ENCODE measurements at regions not wholly inside any gene's neighbourhood (a gene's known extent, or its start where the extent isn't known, plus 50 kb on each side); places are given as distances from the start of the nearest gene placed in this dataset.

DNA sequence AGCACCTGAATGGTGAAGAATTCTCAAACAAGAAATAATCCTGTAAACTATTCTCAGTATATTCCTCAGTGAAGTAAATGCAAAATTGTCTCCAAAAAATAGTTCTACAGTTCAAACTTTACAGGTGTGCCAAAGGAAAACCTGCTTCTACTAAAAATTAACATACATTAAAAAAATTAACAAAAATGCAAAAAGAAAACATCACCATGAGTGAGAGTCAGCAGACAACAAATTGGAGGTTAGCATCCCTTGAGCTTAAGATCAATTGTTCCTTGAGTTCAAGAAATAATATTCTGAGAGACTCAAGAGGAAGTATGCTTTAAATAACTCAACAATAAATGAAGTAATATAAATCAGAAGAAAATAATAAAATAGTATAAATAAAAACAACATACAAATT, 278.4 kb upstream of the MME start:
- no peak for DNase-seq

DNA sequence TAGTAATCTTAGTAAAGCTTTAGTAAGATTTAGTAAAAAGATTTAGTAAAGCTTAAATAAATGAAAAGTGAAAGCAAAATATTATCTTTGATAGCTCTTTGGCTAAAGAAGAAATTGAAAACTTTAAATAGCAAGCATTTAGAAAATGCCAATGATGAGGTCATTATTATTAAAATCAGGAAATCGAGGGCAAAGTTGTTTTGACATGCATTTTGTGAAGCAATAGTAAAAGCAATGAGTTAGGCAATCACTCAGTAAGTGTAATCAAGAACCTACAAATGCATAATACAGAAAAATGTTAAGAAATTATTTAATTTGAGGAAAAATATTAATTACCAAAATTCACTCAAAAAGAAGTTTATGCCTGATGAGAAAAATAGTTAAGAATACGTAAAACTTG, 280.3 kb upstream of the MME start:
- DNase-seq, result no peak

DNA sequence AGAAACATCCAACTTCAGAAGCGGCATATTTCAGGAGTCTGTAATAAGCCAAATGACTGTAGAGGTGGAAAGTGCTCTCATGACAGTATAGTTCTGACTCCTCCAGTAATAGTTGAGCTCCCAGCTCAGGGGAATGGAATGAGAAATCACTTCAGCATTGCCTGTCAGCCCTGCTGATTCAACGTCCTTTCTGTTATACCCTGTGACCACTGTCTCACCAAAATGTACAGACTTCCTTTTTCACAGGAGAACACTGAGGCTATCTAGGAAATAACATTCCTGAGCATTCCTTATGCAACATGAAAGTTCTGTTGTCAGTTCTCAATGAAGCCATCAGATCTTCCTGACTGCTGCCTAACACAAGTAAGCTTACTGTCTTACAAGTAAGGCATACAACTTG, 284.5 kb upstream of the MME start:
- DNase-seq, result no peak

DNA sequence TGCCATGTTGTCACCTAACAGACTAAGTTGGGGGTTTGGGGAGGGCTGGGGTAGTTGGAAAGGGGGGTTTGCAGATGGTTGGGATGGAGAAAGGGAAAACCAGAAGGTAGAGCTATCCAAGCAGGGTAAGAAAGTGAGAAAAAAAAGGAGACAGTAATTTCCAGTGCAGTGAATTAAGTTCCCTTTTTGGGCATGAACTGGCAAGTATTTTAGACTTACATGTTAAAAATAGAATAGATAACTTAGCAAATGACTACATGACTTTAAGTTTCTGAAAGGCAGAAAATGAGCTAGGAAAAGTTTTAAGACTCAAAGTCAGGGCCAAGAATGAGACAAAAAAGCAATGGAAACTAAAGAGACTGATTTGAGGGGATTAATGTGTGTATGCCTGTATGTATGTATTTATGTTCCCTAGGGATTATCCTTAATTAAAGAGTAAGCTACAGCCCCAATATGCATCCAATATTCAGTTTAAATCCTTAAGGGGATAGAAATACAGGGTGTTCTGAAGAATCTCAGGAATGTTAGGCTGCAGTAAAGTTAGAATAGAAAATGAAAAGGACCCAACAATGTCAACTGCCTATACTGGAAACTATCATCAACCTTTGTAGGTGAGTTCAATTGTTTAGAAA, 285.2 kb upstream of the MME start:
- DNase-seq, result no peak

DNA sequence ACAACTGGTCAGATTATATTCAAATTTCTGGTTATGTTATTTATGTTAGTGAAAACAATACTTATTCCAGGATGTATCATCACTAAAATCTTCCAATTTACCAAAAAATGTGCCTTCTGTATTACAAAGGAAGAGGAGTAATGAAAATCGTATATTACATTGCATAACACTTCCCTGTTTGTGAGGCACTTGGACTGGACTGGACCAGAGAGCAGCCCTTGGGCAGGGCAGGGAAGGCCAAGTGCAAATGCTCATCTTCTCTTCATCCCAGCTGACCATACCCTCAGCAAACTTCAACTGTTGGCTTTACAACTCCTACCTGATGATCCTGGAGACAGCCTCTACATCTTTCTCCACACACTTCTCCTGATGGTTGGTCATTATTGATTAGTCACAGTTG, 285.7 kb upstream of the MME start:
- no peak for DNase-seq

DNA sequence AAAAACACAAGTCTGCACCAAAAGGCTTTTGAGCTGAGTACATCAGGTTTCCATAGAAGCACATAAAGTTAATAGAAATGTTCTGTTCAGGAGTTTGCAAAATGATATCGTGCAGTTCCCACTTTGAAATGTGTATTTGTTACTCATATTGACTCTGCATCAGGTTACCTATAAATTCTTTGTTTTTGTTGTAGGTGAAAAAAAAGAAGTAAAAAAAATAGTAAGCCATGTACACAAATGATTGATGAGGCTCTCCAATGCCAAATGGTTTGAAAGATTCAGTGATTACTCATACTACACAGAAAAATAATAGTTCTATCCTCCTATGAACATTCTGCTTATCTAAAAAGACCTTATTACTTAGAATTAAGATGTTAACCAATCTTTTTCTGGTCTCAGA, 287.3 kb upstream of the MME start:
- no peak for DNase-seq

DNA sequence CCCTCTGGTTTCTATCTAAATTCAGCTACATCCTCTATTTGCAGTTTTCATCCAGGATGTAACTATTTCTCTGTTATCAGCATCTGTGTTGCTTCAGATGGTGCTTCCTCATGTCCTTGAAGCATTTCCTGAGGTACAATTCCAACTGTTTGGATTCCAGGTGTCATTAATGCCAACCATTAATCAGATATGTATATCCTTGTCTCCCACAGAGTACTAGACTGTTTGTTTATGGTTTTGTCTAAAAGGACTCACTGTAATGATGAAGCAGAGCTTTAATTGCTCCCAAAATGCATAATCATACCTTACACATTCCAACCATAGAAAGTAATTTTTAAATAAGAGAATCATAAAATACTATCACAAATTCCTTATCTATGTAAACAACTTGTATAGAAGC, 288.5 kb upstream of the MME start:
- no peak for DNase-seq

DNA sequence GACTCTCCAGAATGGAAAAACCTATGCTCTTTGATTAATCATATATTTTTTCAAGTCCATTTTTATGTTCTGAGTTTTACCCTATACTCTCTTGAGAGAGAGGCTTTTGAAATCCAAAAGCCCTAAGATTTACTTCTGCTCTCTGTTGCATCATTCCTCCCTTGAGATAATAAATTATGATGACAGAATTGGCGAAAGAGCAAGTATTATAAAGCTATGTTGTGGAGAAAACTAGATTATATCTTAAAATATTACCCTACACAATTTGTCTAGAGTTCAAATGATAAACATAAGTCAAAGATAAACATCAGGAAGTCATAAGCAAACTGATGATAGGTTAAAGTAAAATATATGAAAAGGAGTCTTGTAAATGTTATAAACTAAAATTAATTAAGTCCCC, 293.4 kb upstream of the MME start:
- no peak for DNase-seq

DNA sequence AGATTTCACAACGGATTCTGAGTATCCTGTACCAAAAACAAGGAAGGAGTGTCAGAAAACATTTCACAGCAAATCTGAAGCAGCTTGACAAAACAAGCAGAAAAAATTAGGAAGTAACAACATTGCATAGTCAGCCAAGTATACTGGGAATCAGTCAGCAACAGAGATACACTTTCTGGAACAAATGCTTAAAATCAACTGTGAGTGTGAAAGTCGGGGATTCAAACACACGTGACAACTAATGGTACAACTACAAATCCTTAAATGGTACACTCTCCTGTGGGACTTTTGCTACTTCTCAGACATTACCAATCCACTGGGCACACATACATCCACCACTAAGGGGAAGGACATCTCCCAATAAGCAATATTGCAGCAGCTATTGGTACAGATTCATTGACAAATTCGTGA, 296.6 kb upstream of the MME start:
- no peak for DNase-seq

DNA sequence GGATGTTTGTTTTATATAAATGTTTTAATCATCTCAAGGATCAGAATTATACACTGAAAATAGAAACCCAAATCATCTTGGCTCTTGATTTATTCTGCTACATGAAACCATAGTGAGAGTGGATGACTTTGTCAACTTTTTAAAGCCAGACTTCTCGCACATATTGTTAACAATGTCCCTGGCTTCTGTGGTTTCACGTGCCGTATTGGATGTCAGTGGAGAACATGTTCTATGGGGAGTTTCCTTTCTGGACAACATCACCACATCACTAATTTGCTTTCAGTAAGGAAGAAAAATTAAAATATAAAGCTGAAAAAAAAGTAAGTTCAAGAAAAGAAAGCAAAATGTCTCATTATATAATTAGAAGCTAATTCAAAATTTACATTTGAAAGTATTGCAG, 297.1 kb upstream of the MME start:
- DNase-seq, result no peak

DNA sequence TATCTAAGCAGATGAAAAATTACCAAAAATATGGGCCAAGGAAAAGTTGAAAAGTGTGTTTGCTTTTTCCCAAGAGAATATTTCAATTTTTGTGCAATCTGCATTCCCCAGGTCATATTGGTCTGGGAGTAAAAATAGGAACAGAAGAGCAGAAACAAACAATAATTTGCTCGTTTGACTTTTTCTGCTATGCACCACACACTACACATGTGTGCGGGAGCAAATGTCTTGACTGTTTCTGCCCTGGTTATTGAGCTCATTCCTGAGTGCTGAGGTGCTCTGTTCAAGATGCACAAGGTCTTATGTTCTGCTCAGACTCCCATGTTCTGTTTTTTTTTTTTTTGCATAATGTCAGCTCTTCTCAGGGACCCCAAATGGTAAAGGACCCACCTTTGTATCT, 298.0 kb upstream of the MME start:
- DNase-seq, result no peak

DNA sequence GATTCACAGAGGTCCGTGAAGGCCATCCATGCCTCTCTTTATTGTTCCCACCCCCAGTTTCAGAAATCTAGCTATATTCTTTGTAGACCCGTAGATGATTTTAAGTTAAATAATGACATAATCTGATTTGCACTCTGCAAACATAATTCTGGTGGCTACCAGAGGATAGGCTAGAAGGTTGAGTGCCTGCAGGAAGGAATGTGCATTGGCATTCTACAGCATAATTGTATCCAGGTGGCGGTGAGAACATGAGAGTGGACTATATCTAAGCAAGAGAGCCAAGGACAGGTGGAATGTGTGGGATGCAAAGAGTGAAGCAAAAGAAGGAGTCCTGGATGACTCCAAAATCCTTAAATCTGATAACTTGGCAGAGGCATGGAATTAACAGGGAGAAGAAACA, 298.5 kb upstream of the MME start:
- no peak for DNase-seq

DNA sequence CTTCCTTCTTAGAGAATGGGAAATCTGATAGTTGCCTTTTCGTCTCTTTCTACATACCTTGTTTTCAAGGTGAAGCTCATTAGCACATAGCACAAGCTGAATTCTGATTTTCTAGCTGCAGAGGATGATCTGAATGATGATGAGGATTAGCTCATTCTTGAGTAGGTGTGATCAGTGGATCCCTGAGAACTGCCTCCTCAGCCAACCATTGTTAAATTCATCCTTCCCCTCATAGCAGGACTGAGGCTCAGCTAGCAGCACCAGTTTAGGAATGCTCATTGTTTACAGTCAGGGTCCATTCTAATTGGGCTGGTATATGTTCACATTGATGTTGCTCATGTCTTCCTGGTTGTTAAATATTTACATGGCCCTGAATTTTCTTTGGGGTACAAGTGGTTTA, 299.9 kb upstream of the MME start:
- no peak for DNase-seq

DNA sequence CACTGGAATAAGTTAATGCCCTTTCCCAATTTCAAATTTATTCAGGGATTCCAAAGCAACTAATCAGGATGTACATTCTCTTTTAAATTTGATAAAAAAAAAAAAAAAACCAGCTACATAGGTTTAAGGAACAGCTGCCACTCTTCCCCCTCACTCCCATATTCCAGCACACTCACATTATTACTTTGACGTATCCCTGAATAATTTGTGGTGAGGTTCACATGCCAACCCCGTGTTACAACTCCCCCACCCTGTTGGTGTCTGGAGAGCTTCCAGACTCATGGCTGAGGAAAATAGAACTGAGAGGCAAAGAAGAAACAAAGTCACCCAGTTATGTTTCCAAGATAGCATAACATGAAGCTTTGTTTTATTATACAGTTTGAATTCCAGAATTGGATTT, 300.5 kb upstream of the MME start:
- no peak for DNase-seq

DNA sequence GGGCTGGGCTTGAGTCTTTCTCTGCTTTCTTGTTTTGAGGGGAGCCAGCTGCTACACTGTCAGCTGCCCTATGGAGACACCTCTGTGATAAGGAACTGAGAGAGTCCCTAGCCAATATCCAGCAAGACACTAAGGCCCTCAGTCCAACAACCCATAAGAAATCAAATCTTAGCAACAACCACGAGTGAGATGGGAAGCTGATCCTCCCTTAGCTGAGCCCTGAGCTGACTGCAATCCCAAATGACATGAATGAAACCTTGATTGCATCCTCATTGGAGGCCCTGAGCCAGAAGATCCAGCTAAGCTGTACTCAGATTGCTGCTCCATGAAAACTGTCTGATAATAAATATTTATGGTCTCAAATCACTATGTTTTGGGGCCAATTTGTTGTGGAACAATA, 302.1 kb upstream of the MME start:
- DNase-seq, result no peak

DNA sequence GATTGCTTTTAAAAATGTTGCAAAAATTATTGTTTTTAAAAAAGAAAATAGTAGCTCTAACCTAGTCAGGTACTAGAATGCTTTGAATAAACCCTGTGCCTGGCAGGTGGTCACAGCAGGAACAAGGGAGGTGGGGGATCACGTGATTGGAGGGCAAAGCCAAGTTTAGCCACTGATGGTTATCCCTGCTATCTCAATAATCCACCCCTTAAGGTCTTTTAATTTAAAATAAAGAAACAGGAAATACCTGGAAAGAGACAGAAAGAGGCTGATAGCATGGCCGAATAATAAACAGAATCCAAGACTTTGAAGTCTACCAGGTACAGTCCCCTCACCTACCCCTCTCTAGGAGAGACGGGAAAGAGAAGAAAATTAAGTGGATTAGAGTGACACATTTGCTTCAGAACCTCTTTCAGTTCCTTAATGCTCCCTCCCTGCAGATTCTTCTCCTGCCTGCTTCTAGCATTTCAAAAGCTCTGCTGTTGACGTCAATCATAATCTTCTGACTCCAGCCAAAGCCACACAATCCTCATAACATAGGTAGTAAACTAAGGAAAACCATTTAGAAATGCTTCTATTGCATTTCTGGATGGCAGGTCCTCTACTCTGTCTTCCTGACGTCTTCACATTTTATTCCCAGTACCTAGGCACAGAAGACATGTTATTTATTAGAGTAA, 303.4 kb upstream of the MME start:
- DNase-seq, result no peak

DNA sequence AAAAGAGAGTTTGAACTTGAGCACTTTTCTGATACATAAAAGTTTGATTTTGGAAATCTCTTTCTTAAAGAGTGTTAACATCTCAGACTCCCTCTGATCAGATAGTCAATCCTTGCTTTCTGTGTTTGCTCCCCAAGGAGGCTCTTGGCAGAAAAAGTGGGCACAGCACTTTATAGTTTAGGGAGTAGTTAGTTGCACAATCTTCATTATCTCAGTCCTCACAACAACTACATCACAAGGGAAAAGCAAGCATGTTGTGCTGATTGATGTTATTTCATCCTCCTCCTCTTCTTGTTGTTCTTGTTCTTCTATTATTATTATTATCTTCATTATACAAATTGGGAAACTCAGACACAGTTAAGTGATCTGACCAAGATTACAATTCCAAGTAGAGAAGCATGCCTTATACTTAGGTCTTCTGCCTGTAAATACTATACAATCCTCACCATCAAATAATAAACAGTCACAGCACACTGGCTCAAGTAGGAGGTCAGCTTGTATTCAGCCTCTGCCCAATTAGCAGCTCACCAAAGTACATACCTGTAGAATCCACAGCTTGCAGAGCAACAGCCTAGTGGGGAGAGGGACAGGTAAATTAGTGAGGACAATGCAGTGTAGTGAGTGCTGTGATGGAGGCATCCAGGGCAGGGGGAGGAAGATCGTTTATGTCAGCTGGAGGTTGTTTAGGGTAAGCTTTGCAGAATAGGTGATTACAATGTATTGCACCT, 304.1 kb upstream of the MME start:
- no peak for DNase-seq

DNA sequence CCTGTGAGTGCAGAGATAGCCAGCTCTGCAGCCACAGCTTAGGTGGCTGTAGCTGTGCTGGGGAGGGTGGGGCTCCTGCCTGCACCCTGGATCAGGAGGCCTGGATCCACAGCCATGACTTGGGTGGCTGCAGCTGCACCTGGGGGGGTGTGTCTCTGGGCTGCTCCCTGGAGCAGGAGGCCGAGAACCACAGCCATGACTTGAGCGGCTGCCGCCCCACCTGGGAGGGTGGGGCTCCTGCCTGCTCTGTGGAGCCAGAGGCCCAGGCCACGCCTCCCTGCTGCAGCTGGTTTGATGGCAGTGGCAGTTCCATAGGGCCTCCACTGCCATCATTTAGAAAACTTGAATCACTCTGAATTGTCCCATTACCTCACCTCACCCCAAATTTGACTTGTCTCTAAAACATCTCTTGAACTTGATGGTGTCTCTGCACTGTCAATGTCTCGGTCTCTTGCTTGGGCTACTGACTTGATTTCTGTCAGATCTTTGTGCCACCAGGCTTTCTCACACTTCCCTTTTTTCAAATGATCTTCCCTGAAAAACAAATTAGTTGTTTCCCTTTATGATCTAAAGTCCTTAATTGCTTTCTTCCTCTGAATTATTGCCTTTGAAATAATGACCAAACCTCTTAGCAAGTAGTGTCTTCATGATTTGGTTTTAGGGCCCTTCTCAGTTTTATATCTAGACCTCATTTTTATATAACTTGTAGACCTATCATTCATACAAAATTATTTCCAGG, 313.2 kb upstream of the MME start:
- no peak for DNase-seq

DNA sequence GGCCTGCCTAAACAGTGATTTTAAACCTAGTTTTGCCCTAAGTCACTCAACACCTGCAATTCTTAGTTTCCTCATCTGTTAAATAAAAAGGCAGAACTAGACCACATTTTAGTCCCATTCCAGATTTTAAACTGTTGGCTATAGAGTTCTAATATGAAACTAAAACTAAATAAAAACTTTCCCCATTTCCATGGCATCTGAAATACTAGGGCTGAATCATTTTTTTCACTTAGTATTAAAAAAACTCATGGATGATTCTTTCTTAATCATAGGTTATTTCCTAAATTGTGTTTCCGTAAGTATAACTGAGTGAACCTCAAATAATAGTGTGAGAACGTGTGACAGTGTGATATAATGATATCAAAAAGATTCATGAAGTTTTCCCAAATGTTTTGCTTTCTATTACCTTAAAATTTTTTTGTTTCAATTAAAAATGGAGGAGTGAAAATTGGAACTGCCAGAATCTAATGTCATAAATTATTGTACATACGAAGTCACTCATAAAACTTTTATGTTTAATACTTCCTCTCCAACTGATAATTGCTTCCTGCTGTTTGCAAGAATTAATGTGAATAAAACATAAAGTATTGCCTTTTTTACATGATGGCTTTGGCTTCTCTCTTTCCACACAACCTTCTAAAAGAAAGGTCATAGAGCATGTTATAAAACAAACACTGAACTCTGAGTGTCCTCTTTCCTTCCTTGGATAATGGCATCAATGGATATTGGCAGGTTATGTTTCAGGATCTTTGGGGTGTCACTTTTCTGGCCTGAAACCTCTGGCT, 315.1 kb upstream of the MME start:
- no peak for DNase-seq

DNA sequence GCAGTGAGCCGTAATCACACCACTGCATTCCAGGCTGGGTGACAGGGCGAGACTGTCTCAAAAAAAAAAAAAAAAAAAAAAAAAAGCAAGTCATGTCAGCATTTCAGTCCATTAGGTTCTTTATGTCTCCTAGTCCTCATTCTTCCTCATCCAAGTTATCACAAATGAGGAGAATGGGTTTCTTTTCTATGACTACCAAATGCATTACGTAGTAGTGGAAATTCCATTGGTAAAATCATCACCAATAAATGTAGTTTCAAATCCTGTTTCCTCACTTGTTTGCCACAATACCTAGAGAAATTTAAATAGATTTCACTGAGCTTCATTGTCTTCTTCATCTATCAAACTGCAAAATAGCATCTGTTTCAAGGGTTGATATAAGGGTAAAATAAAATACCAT, 317.6 kb upstream of the MME start:
- DNase-seq, result no peak

DNA sequence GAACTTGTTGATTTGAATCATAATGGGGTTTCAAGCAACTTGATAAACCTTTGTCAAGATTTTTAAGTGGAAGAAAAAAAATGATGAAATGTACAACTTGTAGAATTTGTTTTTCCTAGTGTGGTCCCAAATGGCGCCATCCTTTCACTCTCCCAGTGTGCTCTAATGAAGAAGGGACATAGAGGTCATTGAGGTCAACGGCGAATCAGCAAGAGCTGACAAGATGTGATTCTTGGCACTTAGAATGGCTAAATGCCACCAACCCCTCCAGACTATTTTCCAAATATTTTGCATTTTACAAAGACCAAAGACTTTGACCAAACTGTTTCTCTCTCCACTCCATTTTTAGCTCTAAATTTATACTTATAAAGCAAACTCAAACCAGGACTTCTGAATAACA, 320.2 kb upstream of the MME start:
- DNase-seq, result no peak

DNA sequence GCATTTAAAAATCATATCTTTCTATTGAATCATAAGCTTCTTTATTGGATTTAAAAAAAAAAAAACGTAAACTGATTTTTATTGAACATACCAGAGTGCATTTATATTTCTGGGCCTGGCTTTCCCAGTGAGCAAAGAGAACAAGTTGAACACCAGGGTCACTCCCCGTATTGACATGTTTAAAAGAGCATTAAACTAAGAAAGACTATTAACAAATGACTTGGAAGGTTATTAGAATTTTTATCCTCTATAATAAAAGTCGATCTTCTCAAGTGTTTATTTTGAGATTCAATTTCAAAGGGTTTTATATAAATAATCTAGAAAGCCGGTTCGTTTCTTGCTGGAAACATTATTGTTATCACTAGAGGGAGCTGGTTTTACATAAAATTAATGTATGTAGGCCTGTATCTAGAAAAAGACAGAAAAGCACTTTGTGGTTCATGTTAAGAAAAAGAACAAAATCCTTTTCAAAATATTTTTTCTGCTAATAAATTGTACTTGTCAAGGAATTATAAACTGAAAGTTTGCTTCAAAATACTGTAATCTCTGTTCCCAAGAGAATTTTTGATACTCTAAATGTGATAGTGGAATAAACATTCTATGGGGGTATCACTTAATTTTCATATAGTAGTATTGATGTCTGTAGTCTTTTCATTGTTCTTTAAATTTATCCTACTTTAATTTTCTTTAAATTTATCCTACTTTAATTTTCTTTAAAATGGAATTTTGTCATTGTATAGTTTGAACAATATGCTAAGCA, 321.8 kb upstream of the MME start:
- DNase-seq, result peak; percentile 5
